ENCODE measurements at regions not wholly inside any gene's neighbourhood (a gene's known extent, or its start where the extent isn't known, plus 50 kb on each side); places are given as distances from the start of the nearest gene placed in this dataset.

- no peak for DNase-seq (ENCODE audit: low read depth)
- no peak for TF ChIP-seq CTCF (IDR thresholded peaks at IDR 0.05; ENCODE audit: control insufficient read depth, extremely low read depth, insufficient read depth)
- H3K4me3 ChIP-seq (ENCODE audit: low read depth, low read length): no peak overlapping the region
Observed at GRCh38 chr10:106498675-106499074, 665.8 kb downstream of the SORCS1 start.

- TF ChIP-seq CTCF (IDR thresholded peaks at IDR 0.05; ENCODE audit: control insufficient read depth, extremely low read depth, insufficient read depth): no peak
- no peak overlapping the region for H3K4me3 ChIP-seq (ENCODE audit: low read depth, low read length)
- DNase-seq (ENCODE audit: low read depth): no peak
Observed at GRCh38 chr10:106495931-106496330, 668.6 kb downstream of the SORCS1 start.

GRCh38 chr10:106493751-106494150, 670.8 kb downstream of the SORCS1 start:
- no peak for DNase-seq (ENCODE audit: low read depth)
- TF ChIP-seq CTCF (IDR thresholded peaks at IDR 0.05; ENCODE audit: control insufficient read depth, extremely low read depth, insufficient read depth): no peak
- H3K4me3 ChIP-seq (ENCODE audit: low read depth, low read length): no peak overlapping the region

- DNase-seq (ENCODE audit: low read depth): no peak
- H3K4me3 ChIP-seq (ENCODE audit: low read depth, low read length): no peak overlapping the region
- TF ChIP-seq CTCF (IDR thresholded peaks at IDR 0.05; ENCODE audit: control insufficient read depth, extremely low read depth, insufficient read depth): no peak
Observed at GRCh38 chr10:106493226-106493625, 671.3 kb downstream of the SORCS1 start.

- DNase-seq (ENCODE audit: low read depth): no peak
- TF ChIP-seq CTCF (IDR thresholded peaks at IDR 0.05; ENCODE audit: control insufficient read depth, extremely low read depth, insufficient read depth): no peak
- H3K4me3 ChIP-seq (ENCODE audit: low read depth, low read length): no peak overlapping the region
Observed at GRCh38 chr10:106487726-106488125, 676.8 kb downstream of the SORCS1 start.

- no peak for TF ChIP-seq CTCF (IDR thresholded peaks at IDR 0.05; ENCODE audit: control insufficient read depth, extremely low read depth, insufficient read depth)
- DNase-seq (ENCODE audit: low read depth): no peak
- H3K4me3 ChIP-seq (ENCODE audit: low read depth, low read length): no peak overlapping the region
Observed at GRCh38 chr10:106481598-106482275, 682.8 kb downstream of the SORCS1 start.

- no peak for DNase-seq (ENCODE audit: low read depth)
- H3K4me3 ChIP-seq (ENCODE audit: low read depth, low read length): no peak overlapping the region
- TF ChIP-seq CTCF (IDR thresholded peaks at IDR 0.05; ENCODE audit: control insufficient read depth, extremely low read depth, insufficient read depth): no peak
Observed at GRCh38 chr10:106479636-106480035, 684.9 kb downstream of the SORCS1 start.

Measured in LNCaP clone FGC (cell line).